Neural cell (in vitro differentiated cells): ENCODE measurements at regions not wholly inside any gene's neighbourhood (a gene's known extent, or its start where the extent isn't known, plus 50 kb on each side); places are given as distances from the start of the nearest gene placed in this dataset.

Source experiments
- H2AFZ ChIP-seq: fragments of 200-600, 300-800 bp; sonication (generic), shearing (Covaris generic); 2 replicates; pipeline ENCODE4 v1.6.0; 2014; ENCODE audit warnings: low read depth, mild to moderate bottlenecking, antibody characterized with exemption, low read length, moderate library complexity
- H3F3A ChIP-seq: fragments of 200-600 bp; shearing (Covaris generic); 2 replicates; pipeline ENCODE4 v1.6.1; 2016; ENCODE audit warnings: mild to moderate bottlenecking, moderate library complexity, mixed read lengths, antibody characterized with exemption, low read length; ENCODE audit not compliant: insufficient read depth, poor library complexity, severe bottlenecking
- H3K27ac ChIP-seq: fragments of 200-600, 300-800 bp; sonication (generic), shearing (Covaris generic); 2 replicates; pipeline ENCODE4 v1.5.1; 2014; ENCODE audit warnings: mild to moderate bottlenecking, low read length, moderate library complexity
- H3K27me3 ChIP-seq: fragments of 300-800, 200-600 bp; sonication (generic), shearing (Covaris generic); 2 replicates; pipeline ENCODE4 v1.6.0; 2014; ENCODE audit warnings: mild to moderate bottlenecking, low read depth, low read length, moderate library complexity; ENCODE audit not compliant: insufficient read depth
- H3K36me3 ChIP-seq: fragments of 300-800, 200-600 bp; sonication (generic), shearing (Covaris generic); 2 replicates; pipeline ENCODE4 v1.5.1; 2014; ENCODE audit warnings: mild to moderate bottlenecking, antibody characterized with exemption, low read length, moderate library complexity; ENCODE audit not compliant: insufficient read depth
- H3K4me2 ChIP-seq: fragments of 300-800, 200-600 bp; sonication (generic), shearing (Covaris generic); 2 replicates; pipeline ENCODE4 v1.6.0; 2014; ENCODE audit warnings: mild to moderate bottlenecking, low read length
- H3K4me3 ChIP-seq: fragments of 300-800, 200-600 bp; sonication (generic), shearing (Covaris generic); 2 replicates; pipeline ENCODE4 v1.5.1; 2014; ENCODE audit warnings: mild to moderate bottlenecking, low read length, moderate library complexity
- H3K79me2 ChIP-seq: fragments of 200-600 bp; shearing (Covaris generic); replicated peaks from 2 replicates; pipeline ENCODE4 v1.6.0; 2014; ENCODE audit warnings: mild to moderate bottlenecking, low read length, moderate library complexity; ENCODE audit not compliant: insufficient read depth
- H3K9ac ChIP-seq: fragments of 300-800, 200-600 bp; sonication (generic), shearing (Covaris generic); 2 replicates; pipeline ENCODE4 v1.6.1; 2016; ENCODE audit warnings: mild to moderate bottlenecking, low read length, mixed read lengths
- H3K9me2 ChIP-seq: fragments of 200-600 bp; shearing (Covaris generic); 2 replicates; pipeline ENCODE4 v1.6.1; 2016; ENCODE audit warnings: mild to moderate bottlenecking, low read length, mixed read lengths; ENCODE audit not compliant: insufficient read depth
- H3K9me3 ChIP-seq: fragments of 200-600, 300-800 bp; sonication (generic), shearing (Covaris generic); 2 replicates; pipeline ENCODE4 v1.6.1; 2016; ENCODE audit warnings: mild to moderate bottlenecking, mixed run types, low read length, moderate library complexity, mixed read lengths
- H4K20me1 ChIP-seq: fragments of 200-600 bp; shearing (Covaris generic); 2 replicates; pipeline ENCODE4 v1.6.1; 2016; ENCODE audit warnings: mild to moderate bottlenecking, mixed run types; ENCODE audit not compliant: insufficient read depth
- EP300 ChIP-seq: fragments of 450-650 bp; conservative IDR thresholded peaks from 2 replicates; pipeline ENCODE4 v1.6.1; 2014; ENCODE audit warnings: antibody characterized with exemption, mild to moderate bottlenecking, moderate library complexity; ENCODE audit not compliant: poor library complexity, severe bottlenecking
- EZH2 ChIP-seq: fragments of 200-600, 300-800 bp; shearing (Covaris generic), sonication (generic); IDR thresholded peaks from 2 replicates; pipeline ENCODE4 v1.6.1; 2014; ENCODE audit warnings: antibody characterized with exemption, low read length, borderline replicate concordance, mild to moderate bottlenecking; ENCODE audit not compliant: insufficient read depth, poor library complexity, severe bottlenecking
- MXI1 ChIP-seq: fragments of 450-650 bp; conservative IDR thresholded peaks from 2 replicates; pipeline ENCODE4 v1.6.1; 2014; ENCODE audit warnings: antibody characterized with exemption, mild to moderate bottlenecking; ENCODE audit not compliant: poor library complexity, severe bottlenecking
- POLR2AphosphoS5 ChIP-seq: IDR thresholded peaks from 2 replicates; pipeline ENCODE4 v1.6.1; 2012
- RAD21 ChIP-seq: fragments of 450-650 bp; conservative IDR thresholded peaks from 2 replicates; pipeline ENCODE4 v1.6.1; 2014; ENCODE audit warnings: antibody characterized with exemption, mild to moderate bottlenecking, moderate library complexity
- SMC3 ChIP-seq: fragments of 450-650 bp; conservative IDR thresholded peaks from 2 replicates; pipeline ENCODE4 v1.6.1; 2014; ENCODE audit warnings: antibody characterized with exemption, mild to moderate bottlenecking, moderate library complexity; ENCODE audit not compliant: poor library complexity
- TAF1 ChIP-seq: IDR thresholded peaks from 2 replicates; pipeline ENCODE4 v1.6.1; 2012; ENCODE audit warnings: low read depth
- TF ChIP-seq, protein P1 (sequence below): fragments of 450-650 bp; IDR thresholded peaks from 2 replicates; pipeline ENCODE4 v1.5.1; 2014; ENCODE audit warnings: antibody characterized with exemption, mild to moderate bottlenecking, moderate library complexity; ENCODE audit not compliant: poor library complexity, severe bottlenecking
- TF ChIP-seq, protein P2 (sequence below): IDR thresholded peaks from 2 replicates; pipeline ENCODE4 v1.6.1; 2012; ENCODE audit warnings: borderline replicate concordance

DNA sequence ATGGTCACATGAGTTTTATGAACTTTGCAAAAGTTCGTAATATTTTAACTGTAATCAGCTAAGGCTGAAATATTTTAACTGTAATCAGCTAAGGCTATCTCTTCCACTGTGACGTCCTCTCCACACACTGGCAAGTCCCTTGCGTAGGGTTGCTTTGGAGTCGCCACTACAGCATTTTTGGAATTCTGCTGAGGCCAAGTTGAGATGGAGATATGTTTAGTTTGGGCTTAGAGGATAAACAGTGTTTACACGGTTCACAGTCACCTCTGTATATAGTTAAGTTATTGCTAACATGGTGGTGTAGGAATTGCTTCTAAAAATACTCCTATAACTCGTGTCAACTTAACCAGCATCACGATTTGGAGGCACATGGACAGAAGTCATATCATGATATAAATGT is 143.6 kb upstream of the SERP2 start:
- TF ChIP-seq EZH2: no peak
- TF ChIP-seq, protein P1, sequence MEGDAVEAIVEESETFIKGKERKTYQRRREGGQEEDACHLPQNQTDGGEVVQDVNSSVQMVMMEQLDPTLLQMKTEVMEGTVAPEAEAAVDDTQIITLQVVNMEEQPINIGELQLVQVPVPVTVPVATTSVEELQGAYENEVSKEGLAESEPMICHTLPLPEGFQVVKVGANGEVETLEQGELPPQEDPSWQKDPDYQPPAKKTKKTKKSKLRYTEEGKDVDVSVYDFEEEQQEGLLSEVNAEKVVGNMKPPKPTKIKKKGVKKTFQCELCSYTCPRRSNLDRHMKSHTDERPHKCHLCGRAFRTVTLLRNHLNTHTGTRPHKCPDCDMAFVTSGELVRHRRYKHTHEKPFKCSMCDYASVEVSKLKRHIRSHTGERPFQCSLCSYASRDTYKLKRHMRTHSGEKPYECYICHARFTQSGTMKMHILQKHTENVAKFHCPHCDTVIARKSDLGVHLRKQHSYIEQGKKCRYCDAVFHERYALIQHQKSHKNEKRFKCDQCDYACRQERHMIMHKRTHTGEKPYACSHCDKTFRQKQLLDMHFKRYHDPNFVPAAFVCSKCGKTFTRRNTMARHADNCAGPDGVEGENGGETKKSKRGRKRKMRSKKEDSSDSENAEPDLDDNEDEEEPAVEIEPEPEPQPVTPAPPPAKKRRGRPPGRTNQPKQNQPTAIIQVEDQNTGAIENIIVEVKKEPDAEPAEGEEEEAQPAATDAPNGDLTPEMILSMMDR: no peak
- TF ChIP-seq MXI1: no peak
- no peak for TF ChIP-seq RAD21
- no peak for TF ChIP-seq TAF1
- TF ChIP-seq EP300: no peak
- TF ChIP-seq POLR2AphosphoS5: no peak
- TF ChIP-seq SMC3: no peak
- TF ChIP-seq, protein P2, sequence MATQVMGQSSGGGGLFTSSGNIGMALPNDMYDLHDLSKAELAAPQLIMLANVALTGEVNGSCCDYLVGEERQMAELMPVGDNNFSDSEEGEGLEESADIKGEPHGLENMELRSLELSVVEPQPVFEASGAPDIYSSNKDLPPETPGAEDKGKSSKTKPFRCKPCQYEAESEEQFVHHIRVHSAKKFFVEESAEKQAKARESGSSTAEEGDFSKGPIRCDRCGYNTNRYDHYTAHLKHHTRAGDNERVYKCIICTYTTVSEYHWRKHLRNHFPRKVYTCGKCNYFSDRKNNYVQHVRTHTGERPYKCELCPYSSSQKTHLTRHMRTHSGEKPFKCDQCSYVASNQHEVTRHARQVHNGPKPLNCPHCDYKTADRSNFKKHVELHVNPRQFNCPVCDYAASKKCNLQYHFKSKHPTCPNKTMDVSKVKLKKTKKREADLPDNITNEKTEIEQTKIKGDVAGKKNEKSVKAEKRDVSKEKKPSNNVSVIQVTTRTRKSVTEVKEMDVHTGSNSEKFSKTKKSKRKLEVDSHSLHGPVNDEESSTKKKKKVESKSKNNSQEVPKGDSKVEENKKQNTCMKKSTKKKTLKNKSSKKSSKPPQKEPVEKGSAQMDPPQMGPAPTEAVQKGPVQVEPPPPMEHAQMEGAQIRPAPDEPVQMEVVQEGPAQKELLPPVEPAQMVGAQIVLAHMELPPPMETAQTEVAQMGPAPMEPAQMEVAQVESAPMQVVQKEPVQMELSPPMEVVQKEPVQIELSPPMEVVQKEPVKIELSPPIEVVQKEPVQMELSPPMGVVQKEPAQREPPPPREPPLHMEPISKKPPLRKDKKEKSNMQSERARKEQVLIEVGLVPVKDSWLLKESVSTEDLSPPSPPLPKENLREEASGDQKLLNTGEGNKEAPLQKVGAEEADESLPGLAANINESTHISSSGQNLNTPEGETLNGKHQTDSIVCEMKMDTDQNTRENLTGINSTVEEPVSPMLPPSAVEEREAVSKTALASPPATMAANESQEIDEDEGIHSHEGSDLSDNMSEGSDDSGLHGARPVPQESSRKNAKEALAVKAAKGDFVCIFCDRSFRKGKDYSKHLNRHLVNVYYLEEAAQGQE: no peak
- H3K9me3 ChIP-seq: no peaks in the 10 kb centered on the region
- no peaks in the 10 kb centered on the region for H4K20me1 ChIP-seq
- no peak overlapping the region for H3K4me3 ChIP-seq
- no peaks in the 10 kb centered on the region for H3K79me2 ChIP-seq
- no peaks in the 10 kb centered on the region for H3F3A ChIP-seq
- H3K27me3 ChIP-seq: no peaks in the 10 kb centered on the region
- no peak overlapping the region for H3K9ac ChIP-seq
- H3K36me3 ChIP-seq: no peaks in the 10 kb centered on the region
- H3K4me2 ChIP-seq: no peak overlapping the region
- H3K27ac ChIP-seq: no peak overlapping the region
- no peaks in the 10 kb centered on the region for H3K9me2 ChIP-seq
- no peak overlapping the region for H2AFZ ChIP-seq

DNA sequence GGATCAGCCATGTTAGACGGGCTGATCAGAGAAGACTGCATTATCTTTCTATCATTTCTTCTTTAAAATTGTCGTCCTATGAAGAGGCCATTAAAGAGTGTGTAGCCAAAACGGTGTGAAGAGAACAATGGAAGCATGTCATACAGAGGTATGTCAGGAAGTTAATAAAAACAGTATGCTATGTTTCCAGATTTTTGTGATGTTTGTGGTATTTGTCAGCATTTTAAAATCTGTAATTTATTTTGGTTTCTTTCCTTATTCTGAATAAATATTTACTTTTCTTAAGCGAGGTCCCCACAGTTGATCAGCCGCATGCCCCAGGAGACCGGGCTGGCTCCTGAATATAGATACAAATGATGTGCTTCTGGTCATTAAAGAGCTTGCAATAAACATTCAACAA is 142.9 kb upstream of the SERP2 start:
- Histone ChIP-seq H3K9me3 (no peaks in the 10 kb centered on the region), H3K4me2 (no peak overlapping the region), H3K27me3 (no peaks in the 10 kb centered on the region), H4K20me1 (no peaks in the 10 kb centered on the region), H3K27ac (no peak overlapping the region), H3K9ac (no peak overlapping the region), H3K79me2 (no peaks in the 10 kb centered on the region), H3F3A (no peaks in the 10 kb centered on the region), H3K9me2 (no peaks in the 10 kb centered on the region), H2AFZ (no peak overlapping the region), H3K36me3 (no peaks in the 10 kb centered on the region), H3K4me3 (no peak overlapping the region)
- TF ChIP-seq, protein P1: no peak
- no peak for TF ChIP-seq EP300
- no peak for TF ChIP-seq RAD21
